HEK293 (cell line): ENCODE measurements at regions not wholly inside any gene's neighbourhood (a gene's known extent, or its start where the extent isn't known, plus 50 kb on each side); places are given as distances from the start of the nearest gene placed in this dataset.

Experiments used
- AEBP2 ChIP-seq: fragments of 450-650 bp; formaldehyde crosslinking; IDR thresholded peaks from 2 replicates; pipeline ENCODE4 v1.5.1; 2016; ENCODE audit warnings: missing biosample characterization, missing genetic modification characterization, borderline replicate concordance
- BCL11A ChIP-seq: fragments of 450-650 bp; formaldehyde crosslinking; IDR thresholded peaks from 2 replicates; pipeline ENCODE4 v1.5.1; 2016; ENCODE audit warnings: low read depth, missing biosample characterization, missing genetic modification characterization
- CTCF ChIP-seq: fragments of 450-650 bp; formaldehyde crosslinking; IDR thresholded peaks from 2 replicates; pipeline ENCODE4 v1.5.1; 2016; ENCODE audit warnings: missing biosample characterization, missing genetic modification characterization
- ZBTB11 ChIP-seq: fragments of 450-650 bp; formaldehyde crosslinking; conservative IDR thresholded peaks from 2 replicates; pipeline ENCODE4 v1.5.1; 2016; ENCODE audit warnings: low read depth, missing biosample characterization, missing genetic modification characterization
- ZBTB8A ChIP-seq: fragments of 450-650 bp; formaldehyde crosslinking; IDR thresholded peaks from 2 replicates; pipeline ENCODE4 v1.5.1; 2016; ENCODE audit warnings: missing biosample characterization, missing genetic modification characterization
- ZNF16 ChIP-seq: fragments of 450-650 bp; formaldehyde crosslinking; IDR thresholded peaks from 2 replicates; pipeline ENCODE4 v1.5.1; 2016; ENCODE audit warnings: low read depth, missing biosample characterization, missing genetic modification characterization
- ZNF175 ChIP-seq: fragments of 450-650 bp; formaldehyde crosslinking; IDR thresholded peaks from 2 replicates; pipeline ENCODE4 v1.5.1; 2016; ENCODE audit warnings: missing biosample characterization, missing genetic modification characterization
- ZNF18 ChIP-seq: fragments of 450-650 bp; formaldehyde crosslinking; IDR thresholded peaks from 2 replicates; pipeline ENCODE4 v1.5.1; 2016; ENCODE audit warnings: missing biosample characterization, missing genetic modification characterization
- ZSCAN5A ChIP-seq: fragments of 450-650 bp; formaldehyde crosslinking; IDR thresholded peaks from 2 replicates; pipeline ENCODE4 v1.5.1; 2016; ENCODE audit warnings: missing biosample characterization, missing genetic modification characterization

- TF ChIP-seq CTCF (tag by site-specific recombination) = no peak
- TF ChIP-seq ZBTB11 = no peak
- no peak for TF ChIP-seq BCL11A (tag by site-specific recombination)
- no peak for TF ChIP-seq ZNF16 (tag by site-specific recombination)
- no peak for TF ChIP-seq ZNF18
- no peak for TF ChIP-seq AEBP2 (tag by site-specific recombination)
- TF ChIP-seq ZSCAN5A = no peak
- TF ChIP-seq ZNF175 = no peak
- TF ChIP-seq ZBTB8A = no peak
Measured at GRCh38 chr15:47492195-47492594, 225.1 kb upstream of the SEMA6D start.
